T-helper 1 cell treated with Interleukin-12 subunit alpha and Interleukin-12 subunit beta and Interleukin-4 antibody, amounts not matched to agents 30 ng/mL and 1 ng/mL, for 36 hours (primary cell): ENCODE measurements at regions not wholly inside any gene's neighbourhood (a gene's known extent, or its start where the extent isn't known, plus 50 kb on each side); places are given as distances from the start of the nearest gene placed in this dataset.
"Not testable (repeated sequence)": the region's sequence is repeated elsewhere in the genome, so short reads cannot be mapped to it uniquely, and the experiment has no call there.

Experiments
- intact Hi-C: fragments of 100-400 bp; cut with micrococcal nuclease; formaldehyde crosslinking; loops from one replicate; pipeline ENCODE4 v1.15.1; 2024

DNA sequence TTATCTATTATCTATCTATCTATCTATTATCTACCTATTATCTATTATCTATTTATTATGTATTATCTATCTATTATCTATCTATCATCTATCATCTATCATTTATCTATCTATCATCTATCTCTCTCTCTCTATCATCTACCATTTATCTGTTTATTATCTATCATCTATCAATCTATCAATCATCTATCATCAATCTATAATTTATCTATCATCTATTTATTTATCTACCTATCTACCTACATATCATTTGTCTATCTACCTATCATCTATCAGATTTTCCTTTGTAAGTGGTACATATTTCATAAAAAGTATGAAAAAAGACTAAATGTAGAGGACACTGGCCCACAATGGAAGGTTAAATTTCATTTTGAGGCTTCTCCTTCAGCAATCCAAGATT lies 212.1 kb upstream of the EXOC2 start:
- intact Hi-C loops = no loop called here

DNA sequence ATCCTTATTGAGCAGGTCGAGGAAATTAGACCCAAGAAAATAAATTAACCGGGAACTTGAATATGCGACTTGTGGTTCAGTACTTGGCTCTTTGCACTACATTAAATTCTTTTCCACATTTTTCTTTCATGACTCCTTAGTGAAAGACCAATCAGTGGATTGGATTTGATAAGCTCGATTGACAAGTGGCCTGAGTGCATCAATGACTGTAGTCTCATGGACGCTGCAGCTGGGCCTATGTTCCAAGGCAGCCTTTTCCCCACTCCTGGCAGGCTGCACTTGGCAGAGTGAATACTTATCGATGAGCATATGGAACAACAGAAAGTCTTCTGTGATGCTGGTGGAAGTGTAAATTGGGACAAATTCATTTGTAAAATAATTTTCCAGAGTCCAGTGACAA lies 210.8 kb upstream of the EXOC2 start:
- intact Hi-C loops = no loop called here

GRCh38 chr6:901696-902460 lies 208.9 kb upstream of the EXOC2 start:
- intact Hi-C loops = no loop called here

- intact Hi-C loops = no loop called here
These were observed 208.0 kb upstream of the EXOC2 start for GRCh38 chr6:900716-901605.

GRCh38 chr6:897528-898207 lies 204.7 kb upstream of the EXOC2 start:
- intact Hi-C loops = loop anchor here (5.0 kb wide), 1 partner anchor 305 kb away; no protein-coding TSS in a partner anchor

DNA sequence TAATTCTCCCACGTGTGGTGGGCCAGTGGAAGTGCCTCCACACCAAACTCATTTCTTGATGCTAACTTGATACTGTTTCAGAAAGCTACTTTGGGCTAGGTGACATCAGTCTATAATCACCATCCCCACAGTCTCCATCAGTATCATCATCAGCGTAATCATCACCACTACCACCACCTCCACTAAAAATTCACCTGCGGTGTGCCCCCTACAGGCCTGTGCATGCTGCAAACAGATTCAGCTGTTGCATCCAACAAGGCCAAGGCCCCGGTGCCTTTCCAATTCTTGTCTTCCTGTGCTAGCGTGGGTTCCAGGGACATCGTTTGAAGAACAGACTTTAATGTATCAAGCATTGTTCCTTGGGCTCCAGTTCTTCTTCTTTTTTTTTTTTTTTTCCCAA lies 201.3 kb upstream of the EXOC2 start:
- intact Hi-C loops = no loop called here

DNA sequence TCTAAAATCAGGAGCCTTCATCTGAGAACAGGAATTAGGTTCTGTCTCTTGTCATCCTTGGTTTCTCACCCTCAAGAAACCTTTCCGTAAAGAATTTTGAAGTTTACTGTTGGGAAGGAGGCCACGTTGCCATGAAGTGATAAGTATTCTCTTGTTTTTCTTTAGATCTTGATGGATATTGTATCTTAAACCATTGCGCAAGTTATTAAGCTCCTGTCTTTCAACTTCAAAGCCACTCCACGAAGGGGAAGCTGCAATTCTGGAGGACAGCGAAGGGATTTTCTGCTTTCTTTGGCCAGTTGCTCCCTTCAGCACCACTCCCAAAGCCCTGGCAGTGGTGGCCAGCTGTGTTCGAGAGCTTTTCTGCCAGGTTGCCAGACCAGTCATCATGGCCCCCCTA lies 198.1 kb upstream of the EXOC2 start:
- intact Hi-C loops = no loop called here

GRCh38 chr6:890201-890600 lies 197.3 kb upstream of the EXOC2 start:
- intact Hi-C loops = no loop called here

DNA sequence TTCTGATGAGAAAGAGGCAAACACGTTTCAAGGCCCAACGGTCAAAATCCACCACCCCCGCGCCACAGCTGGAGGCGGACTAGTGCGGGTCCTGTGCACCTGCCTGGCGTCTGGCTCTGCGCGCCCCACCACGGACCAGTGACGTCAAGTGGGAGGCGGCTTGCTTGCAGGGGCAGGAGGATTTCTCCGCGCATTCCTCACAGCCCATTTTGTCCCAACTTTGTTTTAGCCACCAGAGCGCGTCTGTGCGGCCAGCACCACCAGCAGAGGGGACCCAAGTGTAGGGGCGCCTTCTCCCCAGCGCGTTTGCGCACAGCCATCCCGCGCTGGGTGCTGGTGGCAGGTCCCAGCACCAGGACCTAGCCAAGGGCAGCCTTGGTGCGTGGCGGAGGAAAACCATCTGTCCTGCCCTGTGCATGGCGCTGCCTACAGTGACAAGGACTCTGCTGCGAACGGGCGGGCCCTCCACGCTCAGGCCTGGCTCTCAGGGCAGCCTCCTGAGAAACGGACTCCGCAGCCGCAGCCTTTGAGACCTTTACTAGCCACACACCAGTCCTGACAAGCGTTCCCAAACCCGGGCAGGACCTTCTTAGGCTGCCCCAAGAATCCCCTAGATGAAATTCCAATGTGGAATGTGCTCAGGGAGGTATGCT lies 194.8 kb upstream of the EXOC2 start:
- intact Hi-C loops = no loop called here

DNA sequence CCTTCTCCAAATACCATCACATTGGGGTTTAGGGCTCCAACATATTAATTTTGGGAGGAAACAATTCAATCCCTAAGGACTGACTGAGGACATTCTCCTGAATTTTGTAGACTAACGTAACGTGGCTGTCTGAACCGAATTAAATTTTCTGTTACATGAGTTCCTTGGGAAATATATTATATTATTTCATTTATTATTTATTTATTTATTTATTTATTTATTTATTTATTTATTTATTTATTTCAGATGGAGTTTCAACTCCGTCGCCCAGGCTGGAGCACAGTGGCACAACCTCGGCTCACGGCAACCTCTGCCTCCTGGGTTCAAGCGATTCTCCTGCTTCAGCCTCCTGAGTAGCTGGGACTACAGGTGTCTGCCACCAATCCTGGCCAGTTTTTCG lies 193.2 kb upstream of the EXOC2 start:
- intact Hi-C loops = not testable (repeated sequence)

DNA sequence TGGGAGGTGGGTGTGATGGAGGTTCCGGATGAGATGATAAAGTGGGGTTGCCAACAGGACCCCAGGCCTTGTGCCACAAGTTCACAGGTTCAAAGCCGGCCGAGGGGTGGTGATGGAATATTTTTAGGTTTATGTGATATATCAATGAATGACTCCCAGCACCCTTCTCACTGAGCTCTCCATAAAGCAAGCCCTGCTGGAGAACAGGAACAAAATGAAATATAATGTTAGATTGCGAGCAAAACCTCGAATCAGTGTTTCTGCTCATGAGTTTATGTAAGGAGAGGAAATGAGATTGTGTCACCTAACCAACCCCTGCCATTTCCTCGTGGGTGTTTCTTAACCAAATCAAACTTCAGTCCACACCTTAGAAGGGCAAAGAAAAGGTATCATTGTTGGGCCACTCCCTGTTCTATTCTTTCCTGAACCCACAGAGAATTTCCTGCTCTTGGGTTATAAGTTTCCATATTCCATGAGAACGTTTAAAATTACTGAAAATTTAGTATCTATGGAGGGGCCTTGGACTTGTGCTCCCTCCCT lies 192.2 kb upstream of the EXOC2 start:
- intact Hi-C loops = no loop called here

DNA sequence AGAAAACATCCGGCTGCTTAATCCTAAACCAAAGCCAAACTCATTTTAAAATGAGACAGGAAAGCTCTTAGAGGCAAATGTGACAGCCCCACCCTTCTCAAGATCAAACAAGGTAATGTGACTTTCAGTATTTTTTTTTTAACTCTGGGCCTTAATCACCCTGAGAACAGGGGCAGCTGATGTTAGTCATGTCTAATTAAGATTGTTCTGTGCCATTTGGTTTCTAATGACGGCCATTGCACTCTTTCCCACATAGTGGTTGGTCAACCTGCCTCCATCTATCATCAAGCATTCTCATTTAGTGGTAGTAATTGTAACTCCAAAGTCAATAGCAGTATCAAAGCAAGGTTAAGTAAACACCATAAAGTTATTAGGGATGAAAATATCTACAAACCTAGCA lies 191.6 kb upstream of the EXOC2 start:
- intact Hi-C loops = no loop called here

- intact Hi-C loops = no loop called here
These were observed 189.2 kb upstream of the EXOC2 start for GRCh38 chr6:882084-882598.

DNA sequence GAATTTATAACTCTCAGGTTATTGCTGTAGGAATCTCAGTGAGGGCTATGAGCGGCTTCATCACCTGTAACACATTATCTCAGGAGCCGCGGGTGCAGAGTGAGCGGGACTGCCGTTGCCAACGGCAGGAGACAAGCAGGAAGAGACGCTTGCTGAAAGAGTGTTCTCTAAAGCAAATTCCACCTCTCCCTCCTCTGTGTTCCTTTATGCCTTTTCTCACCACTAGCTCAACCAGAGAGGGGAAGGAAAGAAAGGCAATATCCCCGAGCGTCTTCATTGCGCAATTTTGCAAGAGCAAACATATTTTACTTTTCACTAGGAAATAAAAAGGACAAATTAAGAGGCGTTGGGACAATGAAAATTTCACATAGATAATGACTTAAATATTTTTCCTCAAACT lies 185.2 kb upstream of the EXOC2 start:
- intact Hi-C loops = no loop called here

DNA sequence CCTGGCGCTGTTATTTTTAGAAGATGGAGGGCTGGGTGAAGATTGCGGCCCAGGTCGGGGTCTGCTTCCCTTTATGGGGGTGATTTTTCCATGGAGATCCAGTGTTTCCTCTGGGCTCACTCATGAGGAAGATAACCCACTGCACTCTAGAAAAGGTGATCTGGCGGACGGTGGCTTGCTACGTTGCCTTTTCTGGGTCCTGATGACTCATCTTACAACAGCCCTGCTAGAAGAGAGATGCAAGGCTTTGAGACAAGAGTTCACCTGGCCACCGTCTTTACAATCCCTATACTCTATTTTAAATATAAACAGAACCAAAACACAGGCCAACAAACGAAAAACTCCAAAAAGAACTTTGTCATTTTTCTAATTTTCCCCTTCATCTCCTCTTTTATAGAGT lies 182.1 kb upstream of the EXOC2 start:
- intact Hi-C loops = no loop called here

DNA sequence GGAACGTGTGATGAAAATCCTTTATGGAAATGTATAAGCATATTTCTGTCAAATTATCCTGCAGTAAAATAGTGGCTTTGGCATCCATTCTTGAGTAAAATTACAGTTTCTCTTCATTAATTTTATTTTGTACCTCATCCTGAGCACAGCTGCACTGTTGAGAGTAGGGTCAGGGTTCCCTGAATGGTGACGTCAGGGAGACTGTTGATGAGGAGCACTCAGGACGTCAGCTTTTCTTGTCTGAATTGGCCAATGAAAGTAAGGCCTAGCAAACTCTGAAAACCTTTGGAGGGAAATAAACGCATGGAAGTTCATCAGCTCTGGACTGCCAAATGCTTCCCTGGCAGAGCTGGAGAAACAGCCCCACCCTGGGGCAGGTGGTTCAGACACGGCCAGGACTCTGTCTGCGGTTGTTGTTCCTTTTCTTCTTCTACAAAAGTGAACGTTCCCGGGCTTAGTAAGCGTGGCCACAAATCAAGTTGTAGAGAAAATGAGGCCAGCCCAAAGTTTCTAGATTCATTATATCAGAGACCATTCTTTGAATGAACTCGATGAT lies 179.7 kb upstream of the EXOC2 start:
- intact Hi-C loops = no loop called here

DNA sequence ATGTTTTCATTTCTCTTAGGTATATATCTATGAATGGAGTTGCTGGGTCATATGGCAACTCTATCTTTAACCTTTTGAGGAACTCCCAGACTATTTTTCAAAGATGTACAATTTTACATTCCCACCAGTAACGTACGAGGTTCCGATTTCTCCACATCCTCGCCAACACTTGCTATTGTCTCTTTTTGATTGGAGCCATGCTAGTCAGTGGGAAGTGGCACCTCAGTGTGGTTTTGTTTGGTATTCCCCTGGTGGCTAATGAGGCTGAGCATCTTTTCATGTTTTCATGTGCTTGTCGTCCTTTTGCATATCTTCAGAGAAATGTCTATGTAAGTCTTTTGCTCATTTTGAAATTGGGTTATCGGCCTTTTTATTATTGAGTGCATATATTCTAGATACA lies 178.6 kb upstream of the EXOC2 start:
- intact Hi-C loops = no loop called here

DNA sequence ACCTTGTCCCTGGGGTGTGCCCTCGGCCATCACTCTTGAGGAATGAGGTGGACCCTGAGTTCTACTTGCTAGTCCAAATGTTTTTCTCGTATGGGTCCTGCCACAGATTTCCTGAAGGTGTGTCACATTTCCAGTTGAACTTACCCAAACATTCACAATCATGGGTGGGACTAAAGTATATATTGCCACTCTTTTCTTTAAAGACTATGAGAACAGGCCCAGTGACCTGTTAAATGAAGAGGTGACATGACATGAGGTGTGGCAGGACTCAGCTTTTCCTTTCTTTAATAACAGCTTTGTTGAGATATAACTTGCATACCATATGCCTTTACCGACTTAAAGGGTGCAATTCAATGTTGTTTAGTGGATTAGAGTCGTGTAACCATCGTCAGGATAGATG lies 177.2 kb upstream of the EXOC2 start:
- intact Hi-C loops = no loop called here

GRCh38 chr6:868201-868600 lies 175.3 kb upstream of the EXOC2 start:
- intact Hi-C loops = no loop called here

DNA sequence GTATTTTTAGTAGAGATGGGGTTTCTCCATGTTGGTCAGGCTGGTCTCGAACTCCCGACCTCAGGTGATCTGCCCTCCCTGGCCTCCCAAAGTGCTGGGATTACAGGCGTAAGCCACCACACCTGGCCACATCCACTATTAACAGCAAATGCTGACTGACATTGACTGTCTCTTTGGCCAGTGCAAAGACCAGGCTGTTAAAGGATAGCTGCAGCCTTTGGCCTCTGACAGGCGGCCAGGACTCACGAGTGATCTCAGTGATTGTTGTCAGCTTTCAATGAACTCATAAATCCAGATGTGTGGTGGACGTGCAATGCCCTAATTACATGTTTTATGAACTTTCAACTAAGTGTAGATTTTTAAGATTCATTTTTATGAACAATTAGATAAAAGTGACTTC lies 174.4 kb upstream of the EXOC2 start:
- intact Hi-C loops = no loop called here

GRCh38 chr6:866316-866715 lies 173.4 kb upstream of the EXOC2 start:
- intact Hi-C loops = no loop called here
